MG63 (cell line): ENCODE measurements at regions not wholly inside any gene's neighbourhood (a gene's known extent, or its start where the extent isn't known, plus 50 kb on each side); places are given as distances from the start of the nearest gene placed in this dataset.
A peak's percentile ranks its signal among the peaks of the same experiment; 100 is the strongest.

Source experiments
- DNase-seq: peaks from one replicate; pipeline ENCODE4 v3.0.0-alpha.2; 2020
- H3K27me3 ChIP-seq: fragments of 250-450 bp; sonication (Bioruptor Pico); 2 replicates; pipeline ENCODE4 v1.5.1; 2020; ENCODE audit warnings: mild to moderate bottlenecking, moderate library complexity
- H3K36me3 ChIP-seq: fragments of 250-450 bp; sonication (Bioruptor Pico); 2 replicates; pipeline ENCODE4 v1.5.1; 2020; ENCODE audit warnings: mild to moderate bottlenecking, moderate library complexity
- H3K4me3 ChIP-seq: fragments of 250-450 bp; sonication (Bioruptor Pico); 2 replicates; pipeline ENCODE4 v1.5.1; 2020; ENCODE audit warnings: mild to moderate bottlenecking, moderate library complexity
- H3K9me3 ChIP-seq: fragments of 250-450 bp; sonication (Bioruptor Pico); 2 replicates; pipeline ENCODE4 v1.5.1; 2020; ENCODE audit warnings: mild to moderate bottlenecking, moderate library complexity

GRCh38 chr3:28682121-28682520 lies 333.5 kb upstream of the AZI2 start:
- DNase-seq, result no peak
- Histone ChIP-seq H3K36me3 (no peaks in the 10 kb centered on the region), H3K9me3 (no peaks in the 10 kb centered on the region), H3K4me3 (no peak overlapping the region), H3K27me3 (no peaks in the 10 kb centered on the region)

- Histone ChIP-seq H3K9me3 (no peaks in the 10 kb centered on the region), H3K36me3 (no peaks in the 10 kb centered on the region), H3K27me3 (no peaks in the 10 kb centered on the region), H3K4me3 (no peak overlapping the region)
- DNase-seq, result no peak
Measured at GRCh38 chr3:28690176-28690575, 341.6 kb upstream of the AZI2 start.

GRCh38 chr3:28698706-28699105 lies 350.1 kb upstream of the AZI2 start:
- DNase-seq, result no peak
- Histone ChIP-seq H3K27me3 (no peaks in the 10 kb centered on the region), H3K36me3 (no peaks in the 10 kb centered on the region), H3K9me3 (no peaks in the 10 kb centered on the region), H3K4me3 (no peak overlapping the region)

GRCh38 chr3:28699283-28699682 lies 350.7 kb upstream of the AZI2 start:
- no peaks in the 10 kb centered on the region for H3K36me3 ChIP-seq
- DNase-seq, result no peak
- H3K9me3 ChIP-seq, result no peaks in the 10 kb centered on the region
- H3K4me3 ChIP-seq, result no peak overlapping the region
- H3K27me3 ChIP-seq, result no peaks in the 10 kb centered on the region

- Histone ChIP-seq H3K27me3 (no peaks in the 10 kb centered on the region), H3K36me3 (no peaks in the 10 kb centered on the region), H3K9me3 (no peaks in the 10 kb centered on the region), H3K4me3 (no peak overlapping the region)
- DNase-seq, result no peak
Measured at GRCh38 chr3:28700728-28701127, 352.1 kb upstream of the AZI2 start.

- no peaks in the 10 kb centered on the region for H3K36me3 ChIP-seq
- DNase-seq, result no peak
Measured at GRCh38 chr3:28703843-28704242, 355.2 kb upstream of the AZI2 start.

GRCh38 chr3:28711293-28711692 lies 362.7 kb upstream of the AZI2 start:
- Histone ChIP-seq H3K36me3 (no peaks in the 10 kb centered on the region), H3K4me3 (no peak overlapping the region), H3K27me3 (no peaks in the 10 kb centered on the region), H3K9me3 (no peaks in the 10 kb centered on the region)
- DNase-seq, result no peak

More at GRCh38 chr3:28703843-28704242, 355.2 kb upstream of the AZI2 start:
- Histone ChIP-seq H3K4me3 (no peak overlapping the region), H3K27me3 (no peaks in the 10 kb centered on the region), H3K9me3 (no peaks in the 10 kb centered on the region)

- no peak for DNase-seq
- Histone ChIP-seq H3K9me3 (no peaks in the 10 kb centered on the region), H3K4me3 (no peak overlapping the region), H3K36me3 (no peaks in the 10 kb centered on the region), H3K27me3 (no peaks in the 10 kb centered on the region)
Measured at GRCh38 chr3:28716939-28717338, 368.3 kb upstream of the AZI2 start.

GRCh38 chr3:28718074-28718849 lies 369.6 kb upstream of the AZI2 start:
- Histone ChIP-seq H3K9me3 (no peaks in the 10 kb centered on the region), H3K4me3 (no peak overlapping the region), H3K36me3 (no peaks in the 10 kb centered on the region), H3K27me3 (no peaks in the 10 kb centered on the region)
- DNase-seq, result no peak

- H3K27me3 ChIP-seq, result no peaks in the 10 kb centered on the region
- H3K4me3 ChIP-seq, result no peak overlapping the region
- DNase-seq, result peak; percentile 49
- no peaks in the 10 kb centered on the region for H3K9me3 ChIP-seq
- H3K36me3 ChIP-seq, result no peaks in the 10 kb centered on the region
Measured at GRCh38 chr3:28726840-28727239, 378.2 kb upstream of the AZI2 start.

- Histone ChIP-seq H3K9me3 (no peaks in the 10 kb centered on the region), H3K4me3 (no peak overlapping the region), H3K36me3 (no peaks in the 10 kb centered on the region), H3K27me3 (no peaks in the 10 kb centered on the region)
- no peak for DNase-seq
Measured at GRCh38 chr3:28727307-28727706, 378.7 kb upstream of the AZI2 start.

GRCh38 chr3:28738425-28738824 lies 389.8 kb upstream of the AZI2 start:
- H3K9me3 ChIP-seq, result no peaks in the 10 kb centered on the region
- H3K4me3 ChIP-seq, result no peak overlapping the region
- no peak for DNase-seq
- no peaks in the 10 kb centered on the region for H3K36me3 ChIP-seq
- no peaks in the 10 kb centered on the region for H3K27me3 ChIP-seq

- no peaks in the 10 kb centered on the region for H3K27me3 ChIP-seq
- H3K9me3 ChIP-seq, result no peaks in the 10 kb centered on the region
- H3K36me3 ChIP-seq, result no peaks in the 10 kb centered on the region
- no peak overlapping the region for H3K4me3 ChIP-seq
- no peak for DNase-seq
Measured at GRCh38 chr3:28739647-28740046, 391.0 kb upstream of the AZI2 start.

- Histone ChIP-seq H3K36me3 (no peaks in the 10 kb centered on the region), H3K9me3 (no peaks in the 10 kb centered on the region), H3K4me3 (no peak overlapping the region), H3K27me3 (no peaks in the 10 kb centered on the region)
- no peak for DNase-seq
Measured at GRCh38 chr3:28743271-28743670, 394.6 kb upstream of the AZI2 start.

GRCh38 chr3:28743831-28744230 lies 395.2 kb upstream of the AZI2 start:
- H3K4me3 ChIP-seq, result no peak overlapping the region
- H3K27me3 ChIP-seq, result no peaks in the 10 kb centered on the region
- no peaks in the 10 kb centered on the region for H3K9me3 ChIP-seq
- peak; percentile 22 for DNase-seq
- no peaks in the 10 kb centered on the region for H3K36me3 ChIP-seq

GRCh38 chr3:28745436-28745835 lies 396.8 kb upstream of the AZI2 start:
- H3K36me3 ChIP-seq, result no peaks in the 10 kb centered on the region
- H3K27me3 ChIP-seq, result no peaks in the 10 kb centered on the region
- no peak overlapping the region for H3K4me3 ChIP-seq
- H3K9me3 ChIP-seq, result no peaks in the 10 kb centered on the region
- DNase-seq, result no peak

GRCh38 chr3:28745916-28746617 lies 397.4 kb upstream of the AZI2 start:
- H3K36me3 ChIP-seq, result no peaks in the 10 kb centered on the region
- H3K4me3 ChIP-seq, result no peak overlapping the region
- no peaks in the 10 kb centered on the region for H3K9me3 ChIP-seq
- H3K27me3 ChIP-seq, result no peaks in the 10 kb centered on the region
- no peak for DNase-seq

GRCh38 chr3:28746990-28747389 lies 398.4 kb upstream of the AZI2 start:
- H3K4me3 ChIP-seq, result no peak overlapping the region
- DNase-seq, result no peak
- H3K27me3 ChIP-seq, result no peaks in the 10 kb centered on the region
- H3K36me3 ChIP-seq, result no peaks in the 10 kb centered on the region
- H3K9me3 ChIP-seq, result no peaks in the 10 kb centered on the region
